Thyroid gland (tissue), 4 donors: ENCODE measurements at regions not wholly inside any gene's neighbourhood (a gene's known extent, or its start where the extent isn't known, plus 50 kb on each side); places are given as distances from the start of the nearest gene placed in this dataset.

Experiments
- CTCF ChIP-seq, 6 experiments: fragments of 200-600 bp in 3 of 6; fragments of 450-650 bp in 3 of 6; sonication (generic) in 3 of 6; IDR thresholded peaks; one replicate each; pipeline ENCODE4 v1.5.1; 2016 to 2019; ENCODE audit warnings: antibody characterized with exemption in 6 of 6, mild to moderate bottlenecking in 2 of 6, inconsistent platforms in 1 of 6, moderate library complexity in 1 of 6
- POLR2A ChIP-seq, 2 donors: fragments of 450-650 bp; IDR thresholded peaks; one replicate each; pipeline ENCODE4 v1.6.1; 2017; ENCODE audit warnings: antibody characterized with exemption in 2 of 2, mild to moderate bottlenecking in 2 of 2, moderate library complexity in 1 of 2

- no peak for TF ChIP-seq CTCF (IDR thresholded peaks at IDR 0.05)
- no peak for TF ChIP-seq POLR2A (IDR thresholded peaks at IDR 0.05)
These were observed 137.4 kb upstream of the SH3BP4 start for GRCh38 chr2:234814374-234814773.
